H1 (cell line): ENCODE measurements at regions not wholly inside any gene's neighbourhood (a gene's known extent, or its start where the extent isn't known, plus 50 kb on each side); places are given as distances from the start of the nearest gene placed in this dataset.

Source experiments
- CHD7 ChIP-seq: fragments of 300-600 bp; sonication (generic); IDR thresholded peaks from 2 replicates; pipeline ENCODE4 v1.7.1; 2012; ENCODE audit warnings: low read length, moderate library complexity, mild to moderate bottlenecking, inconsistent platforms; ENCODE audit not compliant: insufficient replicate concordance
- CTBP2 ChIP-seq: IDR thresholded peaks from 2 replicates; pipeline ENCODE4 v1.7.0; 2011; ENCODE audit warnings: borderline replicate concordance, mild to moderate bottlenecking, moderate library complexity, mixed read lengths, low read length; ENCODE audit not compliant: insufficient read depth, insufficient read length
- E2F6 ChIP-seq: IDR thresholded peaks from 2 replicates; pipeline ENCODE4 v1.6.1; 2012; ENCODE audit warnings: inconsistent platforms
- EZH2 ChIP-seq: fragments of 200-600 bp; sonication (generic); IDR thresholded peaks from 2 replicates; pipeline ENCODE4 v1.7.1; 2012; ENCODE audit warnings: low read depth, mild to moderate bottlenecking, moderate library complexity, low read length, inconsistent platforms; ENCODE audit not compliant: severe bottlenecking
- FOSL1 ChIP-seq: IDR thresholded peaks from 2 replicates; pipeline ENCODE4 v1.6.1; 2011; ENCODE audit warnings: mild to moderate bottlenecking, low read depth, low read length, moderate library complexity; ENCODE audit not compliant: insufficient read depth
- HDAC6 ChIP-seq: IDR thresholded peaks from one replicate; pipeline ENCODE4 v1.7.1; 2012; ENCODE audit warnings: low read depth, mild to moderate bottlenecking, inconsistent platforms, low read length, moderate library complexity
- KDM5A ChIP-seq: fragments of 200-600 bp; IDR thresholded peaks from 2 replicates; pipeline ENCODE4 v1.7.1; 2012; ENCODE audit warnings: mild to moderate bottlenecking, low read length, inconsistent platforms, mixed read lengths
- RBBP5 ChIP-seq: IDR thresholded peaks from 2 replicates; pipeline ENCODE4 v1.7.1; 2012; ENCODE audit warnings: low read depth, mild to moderate bottlenecking, inconsistent platforms, low read length, moderate library complexity, borderline replicate concordance
- SUZ12 ChIP-seq: fragments of 200-600 bp; sonication (generic); IDR thresholded peaks from 2 replicates; pipeline ENCODE4 v1.6.1; 2012; ENCODE audit warnings: mild to moderate bottlenecking, inconsistent platforms, low read length, moderate library complexity, mixed read lengths
- USF2 ChIP-seq: IDR thresholded peaks from 2 replicates; pipeline ENCODE4 v1.6.1; 2011; ENCODE audit warnings: low read length, improper control_type of control experiment

GRCh38 chr4:116537828-116538227 lies 547.5 kb downstream of the TRAM1L1 start (continued):
- no peak for TF ChIP-seq CHD7
- no peak for TF ChIP-seq KDM5A
- TF ChIP-seq FOSL1, result no peak
- TF ChIP-seq RBBP5, result no peak
- TF ChIP-seq USF2, result no peak
- no peak for TF ChIP-seq SUZ12
- TF ChIP-seq CTBP2, result no peak
- no peak for TF ChIP-seq E2F6
- no peak for TF ChIP-seq HDAC6
- TF ChIP-seq EZH2, result no peak
